Hematopoietic multipotent progenitor cell treated with erythropoietin and hydrocortisone succinate and interleukin-3 and kit ligand, for 8 days (in vitro differentiated cells): ENCODE measurements at regions not wholly inside any gene's neighbourhood (a gene's known extent, or its start where the extent isn't known, plus 50 kb on each side); places are given as distances from the start of the nearest gene placed in this dataset.
"Not testable (repeated sequence)": the region's sequence is repeated elsewhere in the genome, so short reads cannot be mapped to it uniquely, and the experiment has no call there.

Source experiments
- DNase-seq: peaks from one replicate; pipeline ENCODE4 v3.0.0-alpha.2; 2015

GRCh38 chr5:66354422-66354821 lies 210.3 kb downstream of the SREK1 start:
- peak; percentile 21 for DNase-seq

GRCh38 chr5:66356011-66356565 lies 212.0 kb downstream of the SREK1 start:
- no peak for DNase-seq

GRCh38 chr5:66358741-66359140 lies 214.6 kb downstream of the SREK1 start:
- DNase-seq: no peak

GRCh38 chr5:66361070-66361469 lies 217.0 kb downstream of the SREK1 start:
- no peak for DNase-seq

- DNase-seq: no peak
Measured at GRCh38 chr5:66362046-66362445, 217.9 kb downstream of the SREK1 start.

- no peak for DNase-seq
Measured at GRCh38 chr5:66362687-66363086, 218.6 kb downstream of the SREK1 start.

- DNase-seq: no peak
Measured at GRCh38 chr5:66363097-66363496, 219.0 kb downstream of the SREK1 start.

GRCh38 chr5:66364186-66364585 lies 220.1 kb downstream of the SREK1 start:
- DNase-seq: no peak

GRCh38 chr5:66365981-66366380 lies 221.9 kb downstream of the SREK1 start:
- DNase-seq: no peak

GRCh38 chr5:66367814-66368541 lies 223.9 kb downstream of the SREK1 start:
- DNase-seq: no peak

- no peak for DNase-seq
Measured at GRCh38 chr5:66368811-66369210, 224.7 kb downstream of the SREK1 start.

GRCh38 chr5:66377747-66378146 lies 218.4 kb upstream of the MAST4 start:
- DNase-seq: no peak

- DNase-seq: no peak
Measured at GRCh38 chr5:66378407-66378806, 217.8 kb upstream of the MAST4 start.

- no peak for DNase-seq
Measured at GRCh38 chr5:66382152-66382551, 214.0 kb upstream of the MAST4 start.

GRCh38 chr5:66405145-66405544 lies 191.0 kb upstream of the MAST4 start:
- DNase-seq: not testable (repeated sequence)

- DNase-seq: no peak
Measured at GRCh38 chr5:66406761-66407336, 189.3 kb upstream of the MAST4 start.

GRCh38 chr5:66407765-66408164 lies 188.4 kb upstream of the MAST4 start:
- no peak for DNase-seq

GRCh38 chr5:66408576-66408975 lies 187.6 kb upstream of the MAST4 start:
- DNase-seq: no peak

- no peak for DNase-seq
Measured at GRCh38 chr5:66410122-66410521, 186.1 kb upstream of the MAST4 start.

GRCh38 chr5:66411701-66412100 lies 184.5 kb upstream of the MAST4 start:
- no peak for DNase-seq

GRCh38 chr5:66413931-66414330 lies 182.3 kb upstream of the MAST4 start:
- DNase-seq: no peak

- DNase-seq: peak; percentile 7
Measured at GRCh38 chr5:66415208-66415607, 181.0 kb upstream of the MAST4 start.

- DNase-seq: no peak
Measured at GRCh38 chr5:66416698-66417097, 179.5 kb upstream of the MAST4 start.

GRCh38 chr5:66417781-66418180 lies 178.4 kb upstream of the MAST4 start:
- DNase-seq: no peak

- DNase-seq: no peak
Measured at GRCh38 chr5:66423484-66423883, 172.7 kb upstream of the MAST4 start.
